K562 (cell line): ENCODE measurements at regions not wholly inside any gene's neighbourhood (a gene's known extent, or its start where the extent isn't known, plus 50 kb on each side); places are given as distances from the start of the nearest gene placed in this dataset.

ENCODE experiments used
- ATAC-seq: fragments of 200-7000 bp; cut with Tn5 transposase; 3 replicates; pipeline ENCODE4 v1.9.1; 2020; ENCODE audit warnings: moderate library complexity
- BruUV-seq: library from RNA; stranded (reverse); fragments of 400-500 nt; replicated peaks from 2 replicates; lab custom pipeline; 2021; lab: Mats Ljungman, UMichigan
- CTCF ChIA-PET: fragments of 300-600 bp; formaldehyde crosslinking; extraction: SDS; loops from one replicate; lab custom pipeline; 2021; ENCODE audit warnings: low intra/inter-chr PET ratio; lab: Yijun Ruan, JAX
- POLR2A ChIA-PET: fragments of 300-600, 350-650 bp; sonication (Branson Sonifier 250); formaldehyde crosslinking; extraction: SDS; loops from one replicate; lab custom pipeline; 2021; ENCODE audit warnings: antibody characterized with exemption, inconsistent platforms; lab: Yijun Ruan, JAX
- DNase-seq, 4 experiments: peaks; one replicate each; pipeline versions ENCODE4 v3.0.0 to v3.0.0-alpha.2; 2011 to 2018; ENCODE audit warnings: low spot score in 3 of 4, mixed read lengths in 3 of 4; ENCODE audit errors: extremely low read depth in 1 of 4
- FAIRE-seq: peaks from 2 replicates; lab custom pipeline; 2011; peaks lifted over from hg19 to GRCh38; lab: Jason Lieb, UNC
- H2AFZ ChIP-seq: 2 replicates; pipeline ENCODE4 v1.6.0; 2011; ENCODE audit warnings: low read depth, low read length, control low read depth, inconsistent platforms
- H3K27ac ChIP-seq: fragments of 200-600 bp; 3 replicates; pipeline ENCODE4 v1.8.0; 2011; ENCODE audit warnings: low read depth, mild to moderate bottlenecking, control low read depth, inconsistent platforms, low read length, moderate library complexity, mixed read lengths; ENCODE audit errors: extremely low read depth
- H3K27me3 ChIP-seq, 2 experiments: fragments of 300-600 bp in 1 of 2; 2 replicates in 1 of 2; 3 replicates in 1 of 2; pipeline versions ENCODE4 v1.6.0 to v1.8.0; 2011; ENCODE audit warnings: inconsistent platforms in 2 of 2, low read length in 2 of 2, mild to moderate bottlenecking in 1 of 2, mixed read lengths in 1 of 2, moderate library complexity in 1 of 2; ENCODE audit not compliant: control insufficient read depth in 2 of 2, insufficient read depth in 2 of 2
- H3K36me3 ChIP-seq: fragments of 300-600 bp; 3 replicates; pipeline ENCODE4 v1.8.0; 2011; ENCODE audit warnings: mild to moderate bottlenecking, low read length, inconsistent platforms; ENCODE audit not compliant: control insufficient read depth, insufficient read depth
- H3K4me1 ChIP-seq, 2 experiments: fragments of 200-600 bp in 1 of 2; replicated peaks in 1 of 2; 2 replicates in 1 of 2; 3 replicates in 1 of 2; pipeline versions ENCODE4 v1.5.1 to v1.8.0; 2011; ENCODE audit warnings: inconsistent platforms in 2 of 2, low read length in 2 of 2, mild to moderate bottlenecking in 1 of 2, mixed read lengths in 1 of 2, moderate library complexity in 1 of 2; ENCODE audit not compliant: control insufficient read depth in 2 of 2, insufficient read depth in 2 of 2
- H3K4me2 ChIP-seq: 2 replicates; pipeline ENCODE4 v1.6.1; 2011; ENCODE audit warnings: low read length, control low read depth, inconsistent platforms, mixed read lengths; ENCODE audit not compliant: insufficient read depth
- H3K4me3 ChIP-seq: fragments of 200-600 bp; sonication (generic), shearing (Covaris generic); 2 replicates; pipeline ENCODE4 v1.5.1; 2016; ENCODE audit warnings: control low read depth, inconsistent platforms
- H3K79me2 ChIP-seq: fragments of 200-600 bp; 3 replicates; pipeline ENCODE4 v1.8.0; 2011; ENCODE audit warnings: low read length, inconsistent platforms; ENCODE audit not compliant: control insufficient read depth, insufficient read depth
- H3K9ac ChIP-seq, 2 experiments: 2 replicates each; pipeline versions ENCODE4 v1.6.0 to v1.6.1; 2011; ENCODE audit warnings: low read depth in 2 of 2, low read length in 2 of 2, control low read depth in 1 of 2, inconsistent platforms in 1 of 2, mild to moderate bottlenecking in 1 of 2, mixed read lengths in 1 of 2; ENCODE audit not compliant: insufficient read depth in 1 of 2
- H3K9me1 ChIP-seq: one replicate; pipeline ENCODE4 v1.6.0; 2011; ENCODE audit warnings: inconsistent platforms, mild to moderate bottlenecking, low read length, moderate library complexity; ENCODE audit not compliant: control insufficient read depth, insufficient read depth
- H3K9me3 ChIP-seq: replicated peaks from 2 replicates; pipeline ENCODE4 v1.5.1; 2011; ENCODE audit warnings: low read depth, low read length, inconsistent platforms; ENCODE audit not compliant: control insufficient read depth, insufficient read depth
- H4K20me1 ChIP-seq: replicated peaks from 2 replicates; pipeline ENCODE4 v1.6.1; 2011; ENCODE audit warnings: low read length, inconsistent platforms, mixed read lengths; ENCODE audit not compliant: control insufficient read depth, insufficient read depth
- COPS2 ChIP-seq: fragments of 450-650 bp; conservative IDR thresholded peaks from 2 replicates; pipeline ENCODE4 v1.6.1; 2016; ENCODE audit warnings: mild to moderate bottlenecking, moderate library complexity
- GTF2E2 ChIP-seq: fragments of 200-800 bp; sonication (Bioruptor generic); IDR thresholded peaks from 2 replicates; pipeline ENCODE4 v1.6.1; 2016; ENCODE audit warnings: missing genetic modification characterization, missing compliant biosample characterization
- GTF2F1 ChIP-seq: IDR thresholded peaks from 2 replicates; pipeline ENCODE4 v1.6.1; 2011; ENCODE audit warnings: low read depth, low read length, improper control_type of control experiment
- MBD1 ChIP-seq: fragments of 250-450 bp; sonication (Bioruptor Pico); IDR thresholded peaks from 2 replicates; pipeline ENCODE4 v1.8.0; 2022; ENCODE audit warnings: inconsistent platforms
- MCM7 ChIP-seq, 2 experiments: fragments of 450-650 bp; IDR thresholded peaks; 2 replicates each; pipeline ENCODE4 v1.6.1; 2016 to 2018
- MYNN ChIP-seq, 2 experiments: sonication (generic); formaldehyde crosslinking in 1 of 2; IDR thresholded peaks; 2 replicates each; pipeline versions ENCODE4 v1.5.0 to v1.6.1; 2016 to 2020; ENCODE audit warnings: antibody characterized with exemption in 1 of 2, missing genetic modification reagents in 1 of 2
- PHTF2 ChIP-seq: fragments of 250-450 bp; sonication (Bioruptor Pico); IDR thresholded peaks from 2 replicates; pipeline ENCODE4 v1.5.0; 2021; ENCODE audit warnings: mild to moderate bottlenecking
- RREB1 ChIP-seq: fragments of 250-450 bp; sonication (Bioruptor Pico); IDR thresholded peaks from 2 replicates; pipeline ENCODE4 v1.4.0; 2020
- SMAD2 ChIP-seq: fragments of 150-350 bp; IDR thresholded peaks from 2 replicates; pipeline ENCODE4 v1.6.1; 2014; ENCODE audit warnings: low read depth, mild to moderate bottlenecking, low read length
- TBP ChIP-seq: optimal IDR thresholded peaks from 2 replicates; pipeline ENCODE3; 2011; ENCODE audit warnings: low read depth, low read length, improper control_type of control experiment
- ZNF133 ChIP-seq: fragments of 250-450 bp; sonication (Bioruptor Pico); IDR thresholded peaks from 2 replicates; pipeline ENCODE4 v1.4.0; 2020; ENCODE audit warnings: mild to moderate bottlenecking
- ZNF184 ChIP-seq: sonication (generic); formaldehyde crosslinking; IDR thresholded peaks from 2 replicates; pipeline ENCODE4 v1.5.0; 2020; ENCODE audit warnings: missing genetic modification reagents
- WGBS: fragments of 100-300 bp; shearing (Covaris generic); methylation state at CpG from one replicate; pipeline ENCODE4 v1.1.6; 2016; ENCODE audit warnings: low coverage, mixed read lengths; ENCODE audit not compliant: insufficient coverage; ENCODE audit errors: missing lambda C conversion rate; 5-methylcytosine and 5-hydroxymethylcytosine counted together
- in situ Hi-C: fragments of 300-500 bp; cut with MboI; formaldehyde crosslinking; loops from 4 replicates; pipeline ENCODE4 v1.15.0; 2018; ENCODE audit warnings: inconsistent platforms, mixed read lengths
- intact Hi-C: fragments of 100-400 bp; cut with micrococcal nuclease; formaldehyde crosslinking; loops from 2 replicates; pipeline ENCODE4 v1.14.2; 2022
- TF ChIP-seq, protein P1 (sequence below): fragments of 250-450 bp; sonication (Bioruptor Pico); IDR thresholded peaks from 2 replicates; pipeline ENCODE4 v1.8.0; 2022; ENCODE audit warnings: moderate library complexity, mild to moderate bottlenecking, inconsistent platforms

DNA sequence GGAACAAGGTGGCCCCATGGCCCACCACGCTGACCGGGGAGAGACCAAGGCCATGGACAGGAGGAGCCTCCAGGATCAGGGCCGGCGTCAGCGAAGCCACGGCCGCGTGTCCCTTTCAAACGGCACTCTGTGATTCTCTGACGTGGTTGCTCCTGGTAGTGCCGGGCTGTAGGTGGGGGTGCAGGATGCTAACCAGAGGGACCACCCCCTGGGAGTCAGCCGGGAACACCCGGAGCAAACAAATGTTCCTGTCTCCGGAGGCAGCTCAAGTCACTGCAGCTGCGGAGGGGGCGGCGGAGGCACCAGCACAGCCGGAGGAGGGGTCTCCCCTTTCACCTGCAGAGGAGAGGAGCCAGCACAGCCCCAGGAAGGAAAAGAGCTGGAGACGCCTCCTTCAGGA lies 750.6 kb upstream of the SALL3 start:
- Histone ChIP-seq H3K4me3 (no peak overlapping the region), H3K27ac (no peak overlapping the region), H3K9ac (no peak overlapping the region), H3K4me1 (no peaks in the 10 kb centered on the region), H4K20me1 (no peaks in the 10 kb centered on the region), H2AFZ (no peak overlapping the region), H3K36me3 (no peaks in the 10 kb centered on the region), H3K79me2 (no peaks in the 10 kb centered on the region), H3K9me1 (no peaks in the 10 kb centered on the region), H3K9me3 (no peaks in the 10 kb centered on the region), H3K27me3 (no peaks in the 10 kb centered on the region; a peak in 1 of 5 replicates), H3K4me2 (no peak overlapping the region)
- intact Hi-C loops, result no loop called here
- no TSS peak for BruUV-seq
- ChIA-PET POLR2A (no interaction called here), CTCF (no interaction called here)
- DNase-seq, result no peak
- TF ChIP-seq GTF2F1 (no peak), PHTF2 (CRISPR knock-in tag) (no peak), MBD1 (CRISPR knock-in tag) (no peak), GTF2E2 (tag) (no peak), MYNN (IDR thresholded peaks at IDR 0.05) (no peak), MYNN (CRISPR knock-in tag; IDR thresholded peaks at IDR 0.05) (no peak), RREB1 (CRISPR knock-in tag) (no peak), MCM7 (IDR thresholded peaks at IDR 0.05) (no peak), ZNF184 (CRISPR knock-in tag) (no peak), ZNF133 (CRISPR knock-in tag) (no peak), TBP (no peak), COPS2 (no peak), SMAD2 (no peak)
- TF ChIP-seq, protein P1, sequence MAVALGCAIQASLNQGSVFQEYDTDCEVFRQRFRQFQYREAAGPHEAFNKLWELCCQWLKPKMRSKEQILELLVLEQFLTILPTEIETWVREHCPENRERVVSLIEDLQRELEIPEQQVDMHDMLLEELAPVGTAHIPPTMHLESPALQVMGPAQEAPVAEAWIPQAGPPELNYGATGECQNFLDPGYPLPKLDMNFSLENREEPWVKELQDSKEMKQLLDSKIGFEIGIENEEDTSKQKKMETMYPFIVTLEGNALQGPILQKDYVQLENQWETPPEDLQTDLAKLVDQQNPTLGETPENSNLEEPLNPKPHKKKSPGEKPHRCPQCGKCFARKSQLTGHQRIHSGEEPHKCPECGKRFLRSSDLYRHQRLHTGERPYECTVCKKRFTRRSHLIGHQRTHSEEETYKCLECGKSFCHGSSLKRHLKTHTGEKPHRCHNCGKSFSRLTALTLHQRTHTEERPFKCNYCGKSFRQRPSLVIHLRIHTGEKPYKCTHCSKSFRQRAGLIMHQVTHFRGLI (CRISPR knock-in tag), result no peak
- no peak for ATAC-seq
- WGBS, result 1% methylated on average over 12 of the region's 19 CpGs
- FAIRE-seq, result no peak
- in situ Hi-C loops, result no loop called here
